Peyer's patch (tissue), 4 donors: ENCODE measurements at regions not wholly inside any gene's neighbourhood (a gene's known extent, or its start where the extent isn't known, plus 50 kb on each side); places are given as distances from the start of the nearest gene placed in this dataset.

Source experiments
- CTCF ChIP-seq, 6 experiments: fragments of 450-650 bp in 4 of 6; fragments of 200-600 bp in 2 of 6; sonication (generic) in 1 of 6; IDR thresholded peaks; one replicate each; pipeline ENCODE4 v1.5.1; 2017 to 2019; ENCODE audit warnings: antibody characterized with exemption in 6 of 6, mild to moderate bottlenecking in 3 of 6, moderate library complexity in 1 of 6
- POLR2A ChIP-seq, 2 donors: fragments of 450-650 bp; IDR thresholded peaks; one replicate each; pipeline ENCODE4 v1.5.1; 2017; ENCODE audit warnings: antibody characterized with exemption in 2 of 2, mild to moderate bottlenecking in 2 of 2, moderate library complexity in 2 of 2

GRCh38 chr17:31650756-31651520 is 208.1 kb downstream of the COPRS start:
- TF ChIP-seq CTCF (IDR thresholded peaks at IDR 0.05), result no peak
- TF ChIP-seq POLR2A (IDR thresholded peaks at IDR 0.05), result no peak
